ENCODE measurements at regions not wholly inside any gene's neighbourhood (a gene's known extent, or its start where the extent isn't known, plus 50 kb on each side); places are given as distances from the start of the nearest gene placed in this dataset.

DNA sequence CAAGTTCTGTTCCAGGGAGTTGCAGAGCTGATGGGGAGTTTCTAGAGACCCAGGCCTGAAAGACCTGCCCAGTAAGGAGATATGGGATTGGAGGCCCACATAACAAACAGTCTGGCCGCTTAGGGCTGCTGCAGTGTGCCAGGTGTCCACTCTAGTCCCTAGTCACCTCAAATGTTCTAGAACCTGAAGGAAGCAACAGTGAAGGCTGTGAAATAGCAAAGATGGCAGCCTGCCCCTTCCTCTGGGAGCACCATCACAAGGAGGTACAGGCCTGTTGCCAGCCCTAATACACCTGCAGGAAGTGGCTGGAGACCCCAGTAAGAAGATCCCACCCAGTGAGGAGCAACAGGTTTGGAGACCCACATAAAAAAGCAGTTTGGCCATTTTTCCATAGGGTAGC, 783.8 kb upstream of the EDIL3 start:
- Histone ChIP-seq H3K36me3 (ENCODE audit: control insufficient read depth, insufficient read depth, low read length) (no peaks in the 10 kb centered on the region), H3K27ac (ENCODE audit: low read depth, low read length) (no peak overlapping the region), H3K4me3 (ENCODE audit: low read depth, low read length) (no peak overlapping the region), H3K9ac (ENCODE audit: low read depth, low read length) (no peak overlapping the region), H3K27me3 (ENCODE audit: control insufficient read depth, insufficient read depth, low read length) (no peaks in the 10 kb centered on the region), H3K4me1 (ENCODE audit: control insufficient read depth, insufficient read depth, low read length) (no peaks in the 10 kb centered on the region), H3K9me3 (ENCODE audit: control insufficient read depth, insufficient read depth, low read length) (no peaks in the 10 kb centered on the region)

DNA sequence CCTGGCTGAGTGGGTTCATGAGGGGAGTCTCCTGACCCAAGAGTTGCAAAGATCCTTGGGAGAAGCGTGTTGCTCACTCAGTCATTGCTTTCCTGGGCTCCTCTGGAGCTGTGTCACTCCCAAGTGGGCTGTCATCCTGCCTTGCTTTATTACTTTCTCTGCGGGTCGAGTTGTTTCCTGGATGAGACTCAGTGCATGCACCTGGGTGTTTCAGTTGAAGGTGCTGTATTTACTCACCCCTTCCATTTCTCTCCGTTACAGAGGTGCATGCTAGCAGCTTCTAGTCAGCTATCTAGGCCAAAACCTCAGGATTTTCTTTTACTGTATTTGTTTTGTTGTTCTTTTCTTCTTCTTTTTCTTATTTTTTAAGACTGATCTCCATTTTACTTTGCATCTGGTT, 785.5 kb upstream of the EDIL3 start:
- Histone ChIP-seq H3K4me3 (ENCODE audit: low read depth, low read length) (no peak overlapping the region), H3K9me3 (ENCODE audit: control insufficient read depth, insufficient read depth, low read length) (no peaks in the 10 kb centered on the region), H3K4me1 (ENCODE audit: control insufficient read depth, insufficient read depth, low read length) (no peaks in the 10 kb centered on the region), H3K27me3 (ENCODE audit: control insufficient read depth, insufficient read depth, low read length) (no peaks in the 10 kb centered on the region), H3K9ac (ENCODE audit: low read depth, low read length) (no peak overlapping the region), H3K36me3 (ENCODE audit: control insufficient read depth, insufficient read depth, low read length) (no peaks in the 10 kb centered on the region), H3K27ac (ENCODE audit: low read depth, low read length) (no peak overlapping the region)

DNA sequence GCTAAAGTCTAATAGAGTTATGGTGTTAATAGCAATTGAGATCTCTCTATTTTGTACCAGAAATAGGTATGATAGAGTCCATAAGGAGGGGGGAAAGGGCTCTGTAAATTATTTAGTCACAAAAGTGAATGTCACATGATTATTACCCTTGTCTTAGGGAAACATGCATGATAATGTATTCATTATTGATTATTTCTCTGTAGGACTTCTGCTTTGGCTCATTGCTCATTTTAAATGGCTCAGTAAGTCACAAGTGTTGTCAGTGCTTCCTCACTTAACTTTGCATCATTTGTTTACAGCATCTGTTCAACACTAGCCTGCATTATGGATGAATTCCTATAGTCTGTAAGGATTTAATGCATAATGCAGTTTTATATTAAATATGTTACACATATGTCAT, 788.8 kb upstream of the EDIL3 start:
- no peaks in the 10 kb centered on the region for H3K27me3 ChIP-seq (ENCODE audit: control insufficient read depth, insufficient read depth, low read length)
- H3K27ac ChIP-seq (ENCODE audit: low read depth, low read length) = no peak overlapping the region
- no peak overlapping the region for H3K9ac ChIP-seq (ENCODE audit: low read depth, low read length)
- no peak overlapping the region for H3K4me3 ChIP-seq (ENCODE audit: low read depth, low read length)
- no peaks in the 10 kb centered on the region for H3K4me1 ChIP-seq (ENCODE audit: control insufficient read depth, insufficient read depth, low read length)
- H3K9me3 ChIP-seq (ENCODE audit: control insufficient read depth, insufficient read depth, low read length) = no peaks in the 10 kb centered on the region
- H3K36me3 ChIP-seq (ENCODE audit: control insufficient read depth, insufficient read depth, low read length) = no peaks in the 10 kb centered on the region

DNA sequence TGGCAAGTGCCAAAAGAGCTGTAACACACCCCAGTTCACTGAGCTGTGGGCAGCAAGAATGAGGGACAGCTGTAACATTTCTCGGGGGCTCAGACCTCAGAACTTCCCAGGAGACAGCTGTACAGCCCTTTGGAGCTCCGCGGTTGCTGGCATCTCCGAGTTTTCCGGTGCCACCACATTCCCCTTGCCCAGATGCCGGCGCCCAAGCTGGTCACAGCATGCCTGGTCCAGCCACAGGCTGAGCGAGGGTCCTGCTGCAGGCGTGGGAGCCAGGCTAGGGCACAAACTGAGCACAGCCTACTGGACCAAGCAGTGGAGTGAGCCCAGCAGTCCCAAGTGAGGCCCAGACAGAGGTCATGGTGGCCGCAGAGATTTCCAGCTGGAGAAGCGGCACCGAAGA, 797.7 kb upstream of the EDIL3 start:
- H3K27ac ChIP-seq (ENCODE audit: low read depth, low read length) = no peak overlapping the region
- no peaks in the 10 kb centered on the region for H3K9me3 ChIP-seq (ENCODE audit: control insufficient read depth, insufficient read depth, low read length)
- H3K4me1 ChIP-seq (ENCODE audit: control insufficient read depth, insufficient read depth, low read length) = no peaks in the 10 kb centered on the region
- no peak overlapping the region for H3K9ac ChIP-seq (ENCODE audit: low read depth, low read length)
- H3K4me3 ChIP-seq (ENCODE audit: low read depth, low read length) = no peak overlapping the region
- no peaks in the 10 kb centered on the region for H3K27me3 ChIP-seq (ENCODE audit: control insufficient read depth, insufficient read depth, low read length)
- no peaks in the 10 kb centered on the region for H3K36me3 ChIP-seq (ENCODE audit: control insufficient read depth, insufficient read depth, low read length)

DNA sequence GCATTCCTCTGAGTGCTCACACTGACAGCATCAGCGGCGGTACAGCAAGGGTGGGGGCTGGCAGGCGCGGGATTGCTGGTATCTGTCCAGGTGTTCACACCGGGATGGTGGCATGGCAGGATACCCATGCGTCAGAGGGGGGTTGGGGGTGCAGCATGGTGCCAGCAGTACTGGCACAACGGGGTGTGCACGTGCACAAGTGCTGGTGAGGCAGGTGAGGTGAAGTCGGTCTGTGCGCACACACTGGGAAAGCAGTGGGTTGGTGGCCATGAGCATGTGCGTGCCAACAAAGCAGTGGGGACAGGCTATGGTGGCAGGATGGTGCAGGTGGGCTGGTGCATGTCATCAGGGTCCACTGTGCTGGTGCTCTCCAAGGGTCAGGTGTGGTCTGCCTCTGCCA, 819.6 kb upstream of the EDIL3 start:
- no peak overlapping the region for H3K27ac ChIP-seq (ENCODE audit: low read depth, low read length)
- H3K9ac ChIP-seq (ENCODE audit: low read depth, low read length) = no peak overlapping the region
- H3K27me3 ChIP-seq (ENCODE audit: control insufficient read depth, insufficient read depth, low read length) = no peaks in the 10 kb centered on the region
- H3K9me3 ChIP-seq (ENCODE audit: control insufficient read depth, insufficient read depth, low read length) = no peaks in the 10 kb centered on the region
- H3K4me3 ChIP-seq (ENCODE audit: low read depth, low read length) = no peak overlapping the region
- no peaks in the 10 kb centered on the region for H3K36me3 ChIP-seq (ENCODE audit: control insufficient read depth, insufficient read depth, low read length)
- H3K4me1 ChIP-seq (ENCODE audit: control insufficient read depth, insufficient read depth, low read length) = no peaks in the 10 kb centered on the region

DNA sequence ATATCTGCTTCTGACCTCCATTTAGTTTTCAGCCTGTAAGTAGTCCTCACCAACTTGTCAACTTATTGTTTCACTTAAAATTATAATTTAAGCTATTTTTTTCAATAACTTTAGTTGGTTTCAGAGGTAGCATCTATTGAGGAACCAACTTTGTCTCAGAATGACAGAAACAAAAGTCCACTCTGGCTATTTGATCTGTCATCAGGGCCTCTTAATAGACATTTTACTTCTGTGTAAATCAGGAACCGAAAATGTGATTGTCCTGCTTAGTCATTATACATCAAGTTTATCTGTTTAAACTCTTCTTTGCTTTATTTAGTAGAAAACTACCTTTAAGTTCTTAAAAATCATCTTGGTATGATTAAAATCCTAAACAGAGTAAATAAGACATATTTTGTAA, 820.8 kb upstream of the EDIL3 start:
- Histone ChIP-seq H3K27ac (ENCODE audit: low read depth, low read length) (no peak overlapping the region), H3K4me3 (ENCODE audit: low read depth, low read length) (no peak overlapping the region)

DNA sequence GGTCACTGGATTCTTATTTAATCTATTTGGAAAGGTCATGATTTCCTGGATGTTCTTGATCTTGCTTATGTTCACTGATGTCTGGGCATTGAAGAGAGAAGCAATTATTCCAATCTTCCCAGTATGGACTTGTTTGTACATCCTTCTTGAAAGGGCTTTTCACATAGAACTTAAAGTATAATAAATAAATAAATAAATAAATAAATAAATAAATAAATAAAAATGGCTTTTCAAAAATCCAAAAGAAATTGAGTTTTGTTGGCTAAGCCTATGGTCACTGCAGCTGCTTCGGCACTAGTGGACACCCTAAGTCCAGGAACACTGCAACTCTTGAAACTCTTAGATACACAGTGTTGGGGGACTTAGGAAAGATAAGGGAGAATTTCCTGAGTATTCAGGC, 840.7 kb upstream of the EDIL3 start:
- no peak overlapping the region for H3K9ac ChIP-seq (ENCODE audit: low read depth, low read length)
- H3K27me3 ChIP-seq (ENCODE audit: control insufficient read depth, insufficient read depth, low read length) = no peaks in the 10 kb centered on the region
- no peaks in the 10 kb centered on the region for H3K9me3 ChIP-seq (ENCODE audit: control insufficient read depth, insufficient read depth, low read length)
- no peaks in the 10 kb centered on the region for H3K4me1 ChIP-seq (ENCODE audit: control insufficient read depth, insufficient read depth, low read length)
- H3K27ac ChIP-seq (ENCODE audit: low read depth, low read length) = no peak overlapping the region
- H3K36me3 ChIP-seq (ENCODE audit: control insufficient read depth, insufficient read depth, low read length) = no peaks in the 10 kb centered on the region
- no peak overlapping the region for H3K4me3 ChIP-seq (ENCODE audit: low read depth, low read length)

More for the DNA sequence above, 820.8 kb upstream of the EDIL3 start:
- Histone ChIP-seq H3K4me1 (ENCODE audit: control insufficient read depth, insufficient read depth, low read length) (no peaks in the 10 kb centered on the region), H3K27me3 (ENCODE audit: control insufficient read depth, insufficient read depth, low read length) (no peaks in the 10 kb centered on the region), H3K9ac (ENCODE audit: low read depth, low read length) (no peak overlapping the region), H3K9me3 (ENCODE audit: control insufficient read depth, insufficient read depth, low read length) (no peaks in the 10 kb centered on the region), H3K36me3 (ENCODE audit: control insufficient read depth, insufficient read depth, low read length) (no peaks in the 10 kb centered on the region)

DNA sequence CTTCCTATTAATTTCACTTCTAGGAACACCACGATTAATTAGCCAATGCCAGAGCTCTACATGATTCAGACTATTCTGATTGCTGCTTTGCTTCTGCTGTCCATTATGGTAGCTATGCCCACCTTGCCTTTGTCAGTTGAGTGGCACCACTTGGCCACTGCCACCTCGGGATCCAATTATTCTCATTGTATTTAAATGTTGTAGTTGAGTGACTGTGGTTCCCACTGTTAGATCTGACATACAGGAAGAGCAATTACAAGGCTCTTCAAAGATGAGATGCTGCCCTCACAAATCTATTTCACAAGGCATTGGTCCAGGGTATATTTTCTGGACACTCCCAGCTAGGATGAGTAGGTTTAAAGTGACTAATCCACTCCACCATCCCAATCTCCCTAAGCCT, 864.5 kb upstream of the EDIL3 start:
- Histone ChIP-seq H3K4me3 (ENCODE audit: low read depth, low read length) (no peak overlapping the region), H3K4me1 (ENCODE audit: control insufficient read depth, insufficient read depth, low read length) (no peaks in the 10 kb centered on the region), H3K9me3 (ENCODE audit: control insufficient read depth, insufficient read depth, low read length) (peaks cover 11% of the 10 kb centered on the region), H3K9ac (ENCODE audit: low read depth, low read length) (no peak overlapping the region), H3K27me3 (ENCODE audit: control insufficient read depth, insufficient read depth, low read length) (no peaks in the 10 kb centered on the region), H3K27ac (ENCODE audit: low read depth, low read length) (no peak overlapping the region), H3K36me3 (ENCODE audit: control insufficient read depth, insufficient read depth, low read length) (no peaks in the 10 kb centered on the region)

DNA sequence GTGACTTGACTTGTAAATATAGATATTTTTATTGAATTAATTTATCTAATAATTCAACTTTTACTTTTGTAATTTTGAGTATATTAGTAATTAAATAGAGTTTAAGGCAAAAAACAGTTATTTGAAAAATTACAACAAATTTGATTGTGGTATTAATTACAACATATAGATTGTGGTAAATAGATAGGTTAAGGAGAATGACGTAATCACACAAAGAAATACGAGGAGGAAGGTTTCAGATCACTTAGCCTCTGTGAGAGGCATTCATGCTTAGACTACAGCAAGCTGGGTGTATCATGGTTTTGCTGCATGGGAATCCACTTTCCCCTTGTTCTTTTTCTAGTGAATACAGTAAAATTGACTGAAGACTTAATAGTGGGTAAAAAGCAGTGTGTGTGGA, 878.4 kb upstream of the EDIL3 start:
- Histone ChIP-seq H3K27me3 (ENCODE audit: control insufficient read depth, insufficient read depth, low read length) (no peaks in the 10 kb centered on the region), H3K4me3 (ENCODE audit: low read depth, low read length) (no peak overlapping the region), H3K9ac (ENCODE audit: low read depth, low read length) (no peak overlapping the region), H3K36me3 (ENCODE audit: control insufficient read depth, insufficient read depth, low read length) (no peaks in the 10 kb centered on the region), H3K4me1 (ENCODE audit: control insufficient read depth, insufficient read depth, low read length) (no peaks in the 10 kb centered on the region), H3K9me3 (ENCODE audit: control insufficient read depth, insufficient read depth, low read length) (no peaks in the 10 kb centered on the region), H3K27ac (ENCODE audit: low read depth, low read length) (no peak overlapping the region)

DNA sequence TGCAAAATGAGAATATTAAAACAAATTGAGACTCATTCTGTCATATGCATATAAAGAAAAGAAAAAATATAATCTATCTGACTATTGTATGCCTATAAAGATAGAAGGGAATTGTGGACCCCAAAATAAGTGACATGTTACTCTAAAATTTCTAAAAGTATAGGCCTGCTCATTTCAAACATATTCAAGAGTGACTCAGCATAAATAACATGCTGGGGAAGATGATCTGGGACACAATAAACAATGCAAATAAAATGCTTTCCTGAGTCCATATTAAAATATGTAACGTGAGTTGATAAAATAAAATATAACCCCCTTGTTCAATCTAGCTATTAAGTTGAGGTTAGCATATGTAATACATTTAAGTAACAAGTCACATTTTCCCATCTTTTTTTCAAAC, 882.0 kb upstream of the EDIL3 start:
- H3K27ac ChIP-seq (ENCODE audit: low read depth, low read length) = no peak overlapping the region
- no peak overlapping the region for H3K9ac ChIP-seq (ENCODE audit: low read depth, low read length)
- H3K4me3 ChIP-seq (ENCODE audit: low read depth, low read length) = no peak overlapping the region
- no peaks in the 10 kb centered on the region for H3K27me3 ChIP-seq (ENCODE audit: control insufficient read depth, insufficient read depth, low read length)
- H3K9me3 ChIP-seq (ENCODE audit: control insufficient read depth, insufficient read depth, low read length) = no peaks in the 10 kb centered on the region
- no peaks in the 10 kb centered on the region for H3K36me3 ChIP-seq (ENCODE audit: control insufficient read depth, insufficient read depth, low read length)
- H3K4me1 ChIP-seq (ENCODE audit: control insufficient read depth, insufficient read depth, low read length) = no peaks in the 10 kb centered on the region

DNA sequence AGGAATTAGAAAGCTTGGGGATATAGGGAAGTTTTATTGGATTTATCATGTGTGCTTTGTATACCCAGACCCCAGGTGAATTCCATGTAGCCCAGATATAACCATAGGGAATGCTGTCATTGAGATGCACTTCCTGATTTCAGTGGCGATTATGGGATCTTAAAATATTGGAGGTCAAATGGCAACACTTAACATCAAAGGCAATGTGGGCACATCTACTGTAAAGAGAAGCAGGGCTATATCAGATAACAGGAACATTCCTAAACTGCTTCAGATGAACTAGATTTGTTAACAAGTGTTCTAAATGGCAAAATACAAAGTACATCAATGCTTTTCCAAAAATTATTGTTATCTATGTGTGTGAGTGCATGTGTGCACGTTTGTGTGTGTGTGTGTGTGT, 883.5 kb upstream of the EDIL3 start:
- no peaks in the 10 kb centered on the region for H3K4me1 ChIP-seq (ENCODE audit: control insufficient read depth, insufficient read depth, low read length)
- no peak overlapping the region for H3K4me3 ChIP-seq (ENCODE audit: low read depth, low read length)
- no peaks in the 10 kb centered on the region for H3K27me3 ChIP-seq (ENCODE audit: control insufficient read depth, insufficient read depth, low read length)
- H3K9me3 ChIP-seq (ENCODE audit: control insufficient read depth, insufficient read depth, low read length) = no peaks in the 10 kb centered on the region
- H3K36me3 ChIP-seq (ENCODE audit: control insufficient read depth, insufficient read depth, low read length) = no peaks in the 10 kb centered on the region
- no peak overlapping the region for H3K9ac ChIP-seq (ENCODE audit: low read depth, low read length)
- no peak overlapping the region for H3K27ac ChIP-seq (ENCODE audit: low read depth, low read length)

DNA sequence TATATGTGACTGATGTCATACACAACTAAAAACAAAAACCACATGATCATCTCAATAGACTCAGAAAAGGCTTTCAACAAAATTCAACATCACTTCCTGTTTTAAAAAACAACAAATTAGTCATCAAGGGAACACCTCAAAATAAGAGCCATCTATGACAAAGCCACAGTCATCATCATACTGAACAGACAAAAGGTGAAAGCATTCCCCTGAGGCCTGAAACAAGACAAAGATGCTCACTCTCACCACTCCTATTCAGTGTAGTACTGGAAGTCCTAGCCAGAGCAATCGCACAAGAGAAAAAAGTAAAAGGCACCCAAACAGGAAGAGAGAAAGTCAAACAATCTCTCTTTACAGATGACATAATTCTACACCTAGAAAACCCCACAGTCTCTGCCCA, 893.5 kb upstream of the EDIL3 start:
- H3K27me3 ChIP-seq (ENCODE audit: control insufficient read depth, insufficient read depth, low read length) = no peaks in the 10 kb centered on the region
- peaks cover 7% of the 10 kb centered on the region; the same call in 1 of the 2 replicates for H3K4me1 ChIP-seq (ENCODE audit: control insufficient read depth, insufficient read depth, low read length)
- no peak overlapping the region for H3K4me3 ChIP-seq (ENCODE audit: low read depth, low read length)
- H3K9me3 ChIP-seq (ENCODE audit: control insufficient read depth, insufficient read depth, low read length) = no peaks in the 10 kb centered on the region
- peak overlapping the region; percentile 59 for H3K27ac ChIP-seq (ENCODE audit: low read depth, low read length)
- no peaks in the 10 kb centered on the region for H3K36me3 ChIP-seq (ENCODE audit: control insufficient read depth, insufficient read depth, low read length)
- H3K9ac ChIP-seq (ENCODE audit: low read depth, low read length) = no peak overlapping the region

Data from HUES48 (cell line).